GM12874 (cell line): ENCODE measurements at regions not wholly inside any gene's neighbourhood (a gene's known extent, or its start where the extent isn't known, plus 50 kb on each side); places are given as distances from the start of the nearest gene placed in this dataset.

Experiments used
- CTCF ChIP-seq: IDR thresholded peaks from 2 replicates; pipeline ENCODE4 v1.5.1; 2011; ENCODE audit warnings: low read depth, mild to moderate bottlenecking, control low read depth, low read length, moderate library complexity; ENCODE audit not compliant: insufficient read depth

GRCh38 chr3:30309961-30310954 is 296.1 kb upstream of the TGFBR2 start:
- TF ChIP-seq CTCF: no peak

- TF ChIP-seq CTCF: no peak
Observed at GRCh38 chr3:30311781-30312180, 294.6 kb upstream of the TGFBR2 start.

- TF ChIP-seq CTCF: no peak
Observed at GRCh38 chr3:30313840-30314239, 292.6 kb upstream of the TGFBR2 start.

GRCh38 chr3:30314757-30315325 is 291.6 kb upstream of the TGFBR2 start:
- no peak for TF ChIP-seq CTCF

GRCh38 chr3:30315447-30315846 is 291.0 kb upstream of the TGFBR2 start:
- TF ChIP-seq CTCF: no peak

GRCh38 chr3:30317561-30317960 is 288.8 kb upstream of the TGFBR2 start:
- TF ChIP-seq CTCF: no peak

GRCh38 chr3:30318110-30318509 is 288.3 kb upstream of the TGFBR2 start:
- no peak for TF ChIP-seq CTCF
